Right lobe of liver (tissue), 4 donors: ENCODE measurements at regions not wholly inside any gene's neighbourhood (a gene's known extent, or its start where the extent isn't known, plus 50 kb on each side); places are given as distances from the start of the nearest gene placed in this dataset.

ENCODE experiments used
- POLR2A ChIP-seq: fragments of 450-650 bp; IDR thresholded peaks from one replicate; pipeline ENCODE4 v1.6.1; 2017; ENCODE audit warnings: antibody characterized with exemption, mild to moderate bottlenecking
- TF ChIP-seq, protein P1 (sequence below), 4 donors: fragments of 200-600 bp in 3 of 4; fragments of 450-650 bp in 1 of 4; IDR thresholded peaks; one replicate each; pipeline versions ENCODE4 v1.5.1 to v1.8.0; 2016 to 2022; ENCODE audit warnings: antibody characterized with exemption in 4 of 4, mild to moderate bottlenecking in 2 of 4
- donor health status: DM: no; HTN: no; CAD: no.
- donor health status: DM: no; HTN: no; CAD: no.
- donor health status: DM: no; HTN: yes; CAD: no.

- TF ChIP-seq, protein P1, sequence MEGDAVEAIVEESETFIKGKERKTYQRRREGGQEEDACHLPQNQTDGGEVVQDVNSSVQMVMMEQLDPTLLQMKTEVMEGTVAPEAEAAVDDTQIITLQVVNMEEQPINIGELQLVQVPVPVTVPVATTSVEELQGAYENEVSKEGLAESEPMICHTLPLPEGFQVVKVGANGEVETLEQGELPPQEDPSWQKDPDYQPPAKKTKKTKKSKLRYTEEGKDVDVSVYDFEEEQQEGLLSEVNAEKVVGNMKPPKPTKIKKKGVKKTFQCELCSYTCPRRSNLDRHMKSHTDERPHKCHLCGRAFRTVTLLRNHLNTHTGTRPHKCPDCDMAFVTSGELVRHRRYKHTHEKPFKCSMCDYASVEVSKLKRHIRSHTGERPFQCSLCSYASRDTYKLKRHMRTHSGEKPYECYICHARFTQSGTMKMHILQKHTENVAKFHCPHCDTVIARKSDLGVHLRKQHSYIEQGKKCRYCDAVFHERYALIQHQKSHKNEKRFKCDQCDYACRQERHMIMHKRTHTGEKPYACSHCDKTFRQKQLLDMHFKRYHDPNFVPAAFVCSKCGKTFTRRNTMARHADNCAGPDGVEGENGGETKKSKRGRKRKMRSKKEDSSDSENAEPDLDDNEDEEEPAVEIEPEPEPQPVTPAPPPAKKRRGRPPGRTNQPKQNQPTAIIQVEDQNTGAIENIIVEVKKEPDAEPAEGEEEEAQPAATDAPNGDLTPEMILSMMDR (IDR thresholded peaks at IDR 0.05), result no peak
- TF ChIP-seq POLR2A, result no peak
Measured at GRCh38 chr9:17863213-17863883, 284.5 kb downstream of the SH3GL2 start.
